Motor neuron (in vitro differentiated cells): ENCODE measurements at regions not wholly inside any gene's neighbourhood (a gene's known extent, or its start where the extent isn't known, plus 50 kb on each side); places are given as distances from the start of the nearest gene placed in this dataset.
"Not testable (repeated sequence)": the region's sequence is repeated elsewhere in the genome, so short reads cannot be mapped to it uniquely, and the experiment has no call there.

Experiments used
- ATAC-seq, 8 experiments: fragments of 200-7000 bp; cut with Tn5 transposase; replicated peaks in 6 of 8; 2 replicates each; pipeline ENCODE4 v1.8.0; 2021; ENCODE audit warnings: mild to moderate bottlenecking in 8 of 8, moderate library complexity in 8 of 8
- H3K27ac ChIP-seq, 2 donors: fragments of 250-450 bp; sonication (Bioruptor Pico); 2 replicates each; pipeline ENCODE4 v1.9.0; 2021; ENCODE audit warnings: antibody characterized with exemption in 2 of 2, mild to moderate bottlenecking in 2 of 2, moderate library complexity in 1 of 2
- H3K4me1 ChIP-seq, 2 donors: fragments of 250-450 bp; sonication (Bioruptor Pico); replicated peaks in 1 of 2; 2 replicates each; pipeline ENCODE4 v1.6.1; 2021; ENCODE audit warnings: antibody characterized with exemption in 2 of 2, mild to moderate bottlenecking in 2 of 2, moderate library complexity in 1 of 2
- H3K4me3 ChIP-seq, 5 donors: fragments of 250-450 bp; sonication (Bioruptor Pico); 2 replicates each; pipeline ENCODE4 v1.9.0; 2021; ENCODE audit warnings: antibody characterized with exemption in 5 of 5, mild to moderate bottlenecking in 5 of 5, moderate library complexity in 4 of 5
- WGBS, 10 experiments: fragments of 450-650 bp; shearing (Covaris generic); methylation state at CpG; one replicate each; pipeline ENCODE4 v1.0.0; 2022; 5-methylcytosine and 5-hydroxymethylcytosine counted together
- in situ Hi-C, 9 experiments: fragments of 400-800 bp; cut with MboI; loops; one replicate each; pipeline ENCODE4 v1.15.0; 2021; ENCODE audit warnings: low sequenced_read_pairs in 9 of 9, low pct_unique_long_range_greater_than_20kb in 2 of 9; ENCODE audit not compliant: unreplicated experiment in 9 of 9

GRCh38 chr17:36837195-36837938, 99.9 kb upstream of the LHX1 start:
- H3K4me3 ChIP-seq: no peak overlapping the region
- in situ Hi-C loops: no loop called here
- H3K4me1 ChIP-seq: peaks cover 6 to 13% of the 10 kb centered on the region in 2 donors
- peak in 3 of 8 experiments; percentile 26 to 56 (median 27) for ATAC-seq
- no peak overlapping the region for H3K27ac ChIP-seq
- 23 to 70% (median 50%) methylated on average over 3 to 12 of the region's 14 CpGs for WGBS, 10 experiments

- ATAC-seq: no peak
- H3K4me3 ChIP-seq: no peak overlapping the region
- WGBS, 10 experiments: 43 to 80% (median 56%) methylated on average over 2 to 3 of the region's 3 CpGs
- in situ Hi-C loops: no loop called here
- H3K27ac ChIP-seq: no peak overlapping the region
- peaks cover 11 to 19% of the 10 kb centered on the region in 2 donors for H3K4me1 ChIP-seq
Measured at GRCh38 chr17:36837939-36838272, 99.4 kb upstream of the LHX1 start.

- no peak overlapping the region for H3K4me3 ChIP-seq
- 71% methylated on average over 1 of the region's 5 CpGs; no CpG with 5 or more reads in 9 of the 10 experiments for WGBS, 10 experiments
- in situ Hi-C loops: no loop called here
- no peak for ATAC-seq
- peaks cover 19 to 26% of the 10 kb centered on the region in 2 donors for H3K4me1 ChIP-seq
- H3K27ac ChIP-seq: no peak overlapping the region
Measured at GRCh38 chr17:36839256-36839655, 98.0 kb upstream of the LHX1 start.

GRCh38 chr17:36840796-36841195, 96.5 kb upstream of the LHX1 start:
- WGBS, 10 experiments: 83 to 100% (median 100%) methylated on average over 1 of the region's 1 CpG; no CpG with 5 or more reads in 7 of the 10 experiments
- ATAC-seq: no peak
- H3K4me1 ChIP-seq: peaks cover 19 to 31% of the 10 kb centered on the region in 2 donors
- in situ Hi-C loops: no loop called here
- no peak overlapping the region for H3K4me3 ChIP-seq
- no peak overlapping the region for H3K27ac ChIP-seq

GRCh38 chr17:36842231-36842819, 95.0 kb upstream of the LHX1 start:
- WGBS, 10 experiments: 0 to 47% (median 20%) methylated on average over 1 to 5 of the region's 6 CpGs; no CpG with 5 or more reads in 4 of the 10 experiments
- in situ Hi-C loops: no loop called here

GRCh38 chr17:36842963-36843558, 94.2 kb upstream of the LHX1 start:
- 20 to 100% (median 35%) methylated on average over 1 to 6 of the region's 12 CpGs; no CpG with 5 or more reads in 4 of the 10 experiments for WGBS, 10 experiments
- no peak overlapping the region for H3K4me3 ChIP-seq
- H3K4me1 ChIP-seq: peaks cover 28 to 33% of the 10 kb centered on the region in 2 donors
- ATAC-seq: peak in 5 of 8 experiments; percentile 40 to 82 (median 79)
- peak overlapping the region; percentile 14 to 23 for H3K27ac ChIP-seq
- in situ Hi-C loops: no loop called here

More at GRCh38 chr17:36842231-36842819, 95.0 kb upstream of the LHX1 start:
- Histone ChIP-seq H3K27ac (peak overlapping the region; percentile 5 to 55), H3K4me1 (peaks cover 25 to 38% of the 10 kb centered on the region in 2 donors), H3K4me3 (no peak overlapping the region)
- peak in 5 of 8 experiments; percentile 32 to 56 (median 53) for ATAC-seq

GRCh38 chr17:36844013-36844412, 93.3 kb upstream of the LHX1 start:
- Histone ChIP-seq H3K27ac (no peak overlapping the region), H3K4me3 (no peak overlapping the region), H3K4me1 (peaks cover 31 to 36% of the 10 kb centered on the region in 2 donors)
- 41 to 100% (median 88%) methylated on average over 1 to 2 of the region's 2 CpGs; no CpG with 5 or more reads in 2 of the 10 experiments for WGBS, 10 experiments
- ATAC-seq: no peak
- in situ Hi-C loops: no loop called here

GRCh38 chr17:36844601-36845000, 92.7 kb upstream of the LHX1 start:
- peaks cover 32 to 36% of the 10 kb centered on the region in 2 donors for H3K4me1 ChIP-seq
- in situ Hi-C loops: no loop called here
- no peak for ATAC-seq
- H3K4me3 ChIP-seq: no peak overlapping the region
- H3K27ac ChIP-seq: no peak overlapping the region
- WGBS, 10 experiments: 20 to 100% (median 80%) methylated on average over 1 to 2 of the region's 2 CpGs; no CpG with 5 or more reads in 1 of the 10 experiments

GRCh38 chr17:36845916-36846315, 91.4 kb upstream of the LHX1 start:
- no peak for ATAC-seq
- in situ Hi-C loops: no loop called here
- H3K4me3 ChIP-seq: no peak overlapping the region
- H3K27ac ChIP-seq: no peak overlapping the region
- 33 to 87% (median 76%) methylated on average over 1 to 4 of the region's 5 CpGs; no CpG with 5 or more reads in 7 of the 10 experiments for WGBS, 10 experiments
- H3K4me1 ChIP-seq: peaks cover 32 to 39% of the 10 kb centered on the region in 2 donors

- in situ Hi-C loops: no loop called here
- no peak overlapping the region for H3K4me3 ChIP-seq
- WGBS, 10 experiments: 24 to 86% (median 74%) methylated on average over 1 to 5 of the region's 14 CpGs; no CpG with 5 or more reads in 2 of the 10 experiments
- H3K27ac ChIP-seq: no peak overlapping the region
- ATAC-seq: peak in 1 of 8 experiments; percentile 7
- peaks cover 40 to 44% of the 10 kb centered on the region in 2 donors for H3K4me1 ChIP-seq
Measured at GRCh38 chr17:36846410-36847292, 90.6 kb upstream of the LHX1 start.

GRCh38 chr17:36848008-36848902, 89.0 kb upstream of the LHX1 start:
- WGBS, 10 experiments: 40 to 100% (median 71%) methylated on average over 1 to 7 of the region's 10 CpGs; no CpG with 5 or more reads in 4 of the 10 experiments
- no peak overlapping the region for H3K27ac ChIP-seq
- in situ Hi-C loops: no loop called here

GRCh38 chr17:36849020-36849419, 88.3 kb upstream of the LHX1 start:
- H3K4me3 ChIP-seq, H3K27ac ChIP-seq, ATAC-seq, in situ Hi-C loops: not testable (repeated sequence)
- peaks cover 26% of the 10 kb centered on the region in 2 donors for H3K4me1 ChIP-seq
- 69 to 100% (median 88%) methylated on average over 1 to 5 of the region's 9 CpGs; no CpG with 5 or more reads in 2 of the 10 experiments for WGBS, 10 experiments

More at GRCh38 chr17:36848008-36848902, 89.0 kb upstream of the LHX1 start:
- peak in 5 of 8 experiments; percentile 75 to 87 (median 83) for ATAC-seq
- H3K4me1 ChIP-seq: peaks cover 30 to 31% of the 10 kb centered on the region in 2 donors
- H3K4me3 ChIP-seq: no peak overlapping the region
